HG02610 (cell line): ENCODE measurements at regions not wholly inside any gene's neighbourhood (a gene's known extent, or its start where the extent isn't known, plus 50 kb on each side); places are given as distances from the start of the nearest gene placed in this dataset.

Source experiments
- ATAC-seq: cut with Tn5 transposase; IDR thresholded peaks from one replicate; pipeline ENCODE4 v1.9.1; 2021; ENCODE audit warnings: mild to moderate bottlenecking, moderate library complexity; ENCODE audit not compliant: unreplicated experiment

GRCh38 chr1:199383793-199384192 is 643.7 kb upstream of the NR5A2 start:
- no peak for ATAC-seq

DNA sequence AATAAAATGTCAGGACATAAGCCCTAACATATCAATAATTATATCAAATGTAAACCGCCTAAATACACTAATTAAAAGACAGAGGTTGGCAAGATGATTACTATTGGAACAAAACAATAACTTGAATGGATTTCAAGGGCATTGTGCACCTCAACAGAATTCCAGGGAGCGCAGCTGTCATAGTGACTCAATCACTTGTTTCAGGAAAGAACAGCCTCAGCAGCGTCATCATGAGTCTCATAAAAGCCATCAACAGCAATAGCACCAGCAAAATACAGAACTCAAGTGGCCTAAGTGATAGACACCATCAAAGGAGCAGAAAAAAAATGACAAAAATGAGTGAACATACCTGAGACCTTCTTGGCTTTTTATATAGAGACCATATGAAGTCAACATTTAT is 632.7 kb upstream of the NR5A2 start:
- no peak for ATAC-seq

- ATAC-seq: no peak
These were observed 631.1 kb upstream of the NR5A2 start for GRCh38 chr1:199396456-199396855.

- peak; percentile 82 for ATAC-seq
These were observed 627.4 kb upstream of the NR5A2 start for GRCh38 chr1:199399996-199400724.

DNA sequence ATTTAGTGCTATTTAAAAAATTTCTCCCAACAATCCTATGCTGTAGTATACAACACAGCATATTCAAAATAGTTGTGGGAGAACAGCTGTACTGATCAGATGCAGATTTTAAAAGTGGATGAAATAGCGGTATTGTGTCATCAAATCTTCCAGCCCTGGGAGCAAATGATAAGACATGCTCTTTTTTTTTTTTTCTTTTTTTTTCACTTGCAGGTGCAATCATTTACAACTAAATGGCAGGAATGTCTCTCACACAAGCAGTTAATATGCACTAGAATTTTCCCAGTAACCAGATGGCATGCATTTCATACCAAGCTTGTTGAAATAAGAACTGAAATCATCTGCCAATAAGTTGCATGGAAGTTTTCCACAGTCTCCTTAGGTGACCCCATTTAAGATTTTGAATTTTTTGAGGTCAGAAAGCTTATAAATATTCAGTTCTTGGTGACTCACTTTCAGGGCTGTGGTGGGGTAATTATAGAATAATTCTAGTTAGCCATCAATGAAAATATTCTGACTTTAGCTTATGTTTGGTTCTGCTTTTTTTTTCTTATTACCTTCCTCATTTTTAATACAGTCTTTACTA is 623.9 kb upstream of the NR5A2 start:
- ATAC-seq: no peak

DNA sequence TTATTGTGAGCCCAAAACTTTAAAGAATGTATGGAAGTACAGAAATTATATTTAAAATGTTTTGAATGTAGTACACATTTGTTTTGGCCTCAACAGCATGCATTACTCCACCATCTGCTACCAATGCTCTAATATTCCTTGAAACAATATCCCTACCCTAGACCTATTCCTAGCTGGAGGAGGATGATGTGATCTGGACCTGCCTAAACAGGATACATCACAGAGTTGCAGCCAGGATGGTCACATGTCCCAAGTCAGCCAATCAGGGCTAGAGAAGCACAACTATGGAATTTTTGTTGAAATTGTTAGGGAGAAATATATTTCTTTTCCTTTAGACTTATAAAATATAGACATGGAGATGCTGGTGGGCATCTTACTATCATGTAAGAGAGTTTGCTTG is 623.3 kb upstream of the NR5A2 start:
- ATAC-seq: no peak

DNA sequence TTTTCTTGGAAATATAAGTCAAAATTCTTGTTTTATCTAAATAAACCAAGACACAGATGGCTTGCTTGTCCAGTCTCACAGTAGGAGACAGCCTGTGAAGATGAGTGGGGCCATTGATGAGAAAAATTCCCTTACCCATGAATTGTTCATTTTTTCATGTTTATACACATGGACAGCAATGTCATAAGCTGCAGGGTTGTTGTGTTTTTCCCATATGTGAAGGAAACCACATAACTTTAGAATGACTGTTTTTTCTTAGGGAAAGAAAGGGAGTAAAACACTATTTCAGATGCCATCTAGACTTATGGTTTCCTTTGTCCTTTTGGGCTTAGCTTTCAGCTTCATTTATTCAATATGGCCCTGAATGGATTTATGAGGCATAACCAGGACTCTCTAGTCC is 622.5 kb upstream of the NR5A2 start:
- no peak for ATAC-seq

DNA sequence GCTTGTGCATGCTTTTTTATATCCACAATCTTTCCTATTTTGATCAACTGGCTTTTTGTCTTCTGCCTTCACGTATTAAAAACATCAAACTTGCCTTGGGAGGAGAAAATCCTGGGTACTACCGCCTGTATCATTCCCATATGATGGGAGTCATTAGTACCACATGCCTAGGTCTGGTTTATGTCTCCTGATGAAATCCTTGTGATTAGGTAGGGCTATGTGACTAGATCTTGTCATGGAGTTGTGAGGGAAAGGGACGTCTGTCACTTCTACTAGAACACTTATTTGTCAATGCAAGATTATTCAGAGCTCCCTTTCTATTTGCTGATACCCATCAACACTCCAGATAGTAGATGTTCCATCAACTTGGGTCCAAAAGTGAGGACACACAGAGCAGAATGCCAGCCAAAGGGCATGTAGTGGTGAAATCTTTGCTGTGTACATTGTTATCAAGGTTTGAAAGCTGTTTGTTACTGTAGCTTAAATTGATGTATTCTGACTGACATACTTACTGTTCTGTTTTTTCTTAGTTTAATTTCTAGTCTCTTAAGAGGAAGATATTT is 621.8 kb upstream of the NR5A2 start:
- no peak for ATAC-seq

- ATAC-seq: no peak
These were observed 617.0 kb upstream of the NR5A2 start for GRCh38 chr1:199410462-199410861.

GRCh38 chr1:199411506-199411905 is 616.0 kb upstream of the NR5A2 start:
- no peak for ATAC-seq

DNA sequence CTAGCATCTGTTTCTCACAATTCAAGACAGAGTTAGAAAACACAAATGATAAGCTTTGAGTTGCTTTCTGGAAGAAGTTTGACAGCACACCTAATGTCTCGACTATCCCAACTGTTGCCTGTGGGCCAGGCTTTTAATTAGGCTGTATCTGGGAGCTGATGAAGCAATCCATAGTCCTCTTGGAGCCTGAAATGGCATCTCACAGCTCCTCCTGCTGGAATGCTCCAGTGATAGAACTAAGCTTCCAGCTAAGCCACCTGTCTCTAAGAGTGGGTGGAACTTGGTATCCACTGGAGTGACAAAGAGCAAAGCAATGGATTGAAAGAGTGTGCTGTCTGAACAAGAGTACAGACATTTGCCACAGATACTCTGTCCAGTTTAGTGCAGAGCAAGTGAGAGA is 605.3 kb upstream of the NR5A2 start:
- no peak for ATAC-seq

GRCh38 chr1:199447906-199448305 is 579.6 kb upstream of the NR5A2 start:
- ATAC-seq: no peak

GRCh38 chr1:199448646-199449045 is 578.9 kb upstream of the NR5A2 start:
- no peak for ATAC-seq

DNA sequence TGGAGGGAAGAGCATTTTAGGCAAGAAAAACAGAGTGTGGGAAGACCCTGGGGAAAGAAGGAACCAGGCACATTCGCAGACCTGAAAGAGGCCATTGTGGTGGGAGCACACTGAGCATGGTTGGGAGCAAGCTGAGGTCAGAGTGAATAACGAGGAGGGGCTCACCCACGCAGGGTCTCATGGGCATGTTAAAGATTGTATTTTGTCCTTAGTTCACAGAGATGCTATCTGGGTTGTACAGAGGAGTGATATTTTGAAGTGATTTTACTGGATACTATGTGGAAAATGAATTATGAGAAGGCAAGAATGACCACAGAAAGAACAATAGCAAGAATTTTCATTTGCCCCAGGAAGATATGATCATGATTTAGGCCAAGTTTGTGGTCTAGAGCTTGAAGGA is 578.3 kb upstream of the NR5A2 start:
- ATAC-seq: no peak

DNA sequence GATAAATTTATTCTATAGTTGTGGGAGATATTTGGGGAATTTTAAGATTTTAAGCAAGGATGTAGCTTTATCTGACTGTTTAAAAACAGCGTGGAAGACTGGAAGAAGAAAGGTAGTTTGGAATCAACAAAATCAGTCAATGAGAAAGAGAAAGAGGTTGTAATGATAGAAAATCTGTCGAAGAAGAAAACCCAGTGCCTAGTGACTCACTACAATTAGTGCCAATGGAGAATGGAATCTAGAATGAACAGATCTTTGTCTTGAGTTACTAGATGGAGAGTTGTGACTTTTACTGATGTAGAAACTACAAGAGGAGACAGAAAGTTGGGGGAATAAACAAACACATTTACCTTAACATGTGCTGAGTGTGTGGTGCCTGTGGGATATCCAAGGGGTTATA is 577.8 kb upstream of the NR5A2 start:
- no peak for ATAC-seq

- no peak for ATAC-seq
These were observed 574.9 kb upstream of the NR5A2 start for GRCh38 chr1:199452627-199453026.

GRCh38 chr1:199453723-199454122 is 573.8 kb upstream of the NR5A2 start:
- ATAC-seq: no peak

DNA sequence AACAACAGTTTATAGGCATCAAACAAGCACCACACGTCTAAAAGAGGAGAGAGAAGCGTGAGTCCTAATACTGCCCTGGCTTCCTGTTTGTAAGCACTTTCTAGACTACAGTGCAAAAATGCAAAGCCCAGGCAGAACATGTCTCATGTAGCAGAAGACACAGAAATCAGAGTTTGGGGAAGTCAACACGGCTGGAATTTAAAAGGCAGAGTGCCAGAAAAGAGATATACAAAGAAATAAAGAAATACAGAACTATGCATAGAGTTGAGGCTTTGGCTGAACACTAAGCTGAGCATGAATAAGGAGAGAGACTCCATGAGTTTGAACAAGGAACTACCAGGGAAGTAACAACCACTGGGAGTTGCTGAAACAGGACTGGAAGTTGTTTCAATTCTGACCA is 566.6 kb upstream of the NR5A2 start:
- ATAC-seq: no peak

- peak; percentile 68 for ATAC-seq
These were observed 563.9 kb upstream of the NR5A2 start for GRCh38 chr1:199463521-199464127.

- no peak for ATAC-seq
These were observed 560.5 kb upstream of the NR5A2 start for GRCh38 chr1:199466961-199467360.

- no peak for ATAC-seq
These were observed 555.5 kb upstream of the NR5A2 start for GRCh38 chr1:199472018-199472417.

GRCh38 chr1:199472978-199473377 is 554.5 kb upstream of the NR5A2 start:
- ATAC-seq: no peak
